D721Med (cell line): ENCODE measurements at regions not wholly inside any gene's neighbourhood (a gene's known extent, or its start where the extent isn't known, plus 50 kb on each side); places are given as distances from the start of the nearest gene placed in this dataset.

Experiments
- DNase-seq: peaks from one replicate; pipeline ENCODE4 v3.0.0; 2011; ENCODE audit warnings: low spot score; ENCODE audit not compliant: insufficient read length
- FAIRE-seq: peaks from 2 replicates; lab custom pipeline; 2011; peaks lifted over from hg19 to GRCh38; lab: Jason Lieb, UNC
- TF ChIP-seq, protein P1 (sequence below): IDR thresholded peaks from 2 replicates; pipeline ENCODE4 v1.5.1; 2012; ENCODE audit warnings: mild to moderate bottlenecking, control low read depth; ENCODE audit not compliant: insufficient read depth; ENCODE audit errors: missing control alignments

- DNase-seq (no peak), FAIRE-seq (no peak)
- TF ChIP-seq, protein P1, sequence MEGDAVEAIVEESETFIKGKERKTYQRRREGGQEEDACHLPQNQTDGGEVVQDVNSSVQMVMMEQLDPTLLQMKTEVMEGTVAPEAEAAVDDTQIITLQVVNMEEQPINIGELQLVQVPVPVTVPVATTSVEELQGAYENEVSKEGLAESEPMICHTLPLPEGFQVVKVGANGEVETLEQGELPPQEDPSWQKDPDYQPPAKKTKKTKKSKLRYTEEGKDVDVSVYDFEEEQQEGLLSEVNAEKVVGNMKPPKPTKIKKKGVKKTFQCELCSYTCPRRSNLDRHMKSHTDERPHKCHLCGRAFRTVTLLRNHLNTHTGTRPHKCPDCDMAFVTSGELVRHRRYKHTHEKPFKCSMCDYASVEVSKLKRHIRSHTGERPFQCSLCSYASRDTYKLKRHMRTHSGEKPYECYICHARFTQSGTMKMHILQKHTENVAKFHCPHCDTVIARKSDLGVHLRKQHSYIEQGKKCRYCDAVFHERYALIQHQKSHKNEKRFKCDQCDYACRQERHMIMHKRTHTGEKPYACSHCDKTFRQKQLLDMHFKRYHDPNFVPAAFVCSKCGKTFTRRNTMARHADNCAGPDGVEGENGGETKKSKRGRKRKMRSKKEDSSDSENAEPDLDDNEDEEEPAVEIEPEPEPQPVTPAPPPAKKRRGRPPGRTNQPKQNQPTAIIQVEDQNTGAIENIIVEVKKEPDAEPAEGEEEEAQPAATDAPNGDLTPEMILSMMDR = no peak
Observed at GRCh38 chr10:24010436-24010970, 198.4 kb upstream of the KIAA1217 start.

- TF ChIP-seq, protein P1 = no peak
- DNase-seq (no peak), FAIRE-seq (no peak)
Observed at GRCh38 chr10:24012249-24012803, 196.6 kb upstream of the KIAA1217 start.

GRCh38 chr10:24027107-24027506 is 181.8 kb upstream of the KIAA1217 start:
- TF ChIP-seq, protein P1 = no peak
- DNase-seq = no peak
- FAIRE-seq = no peak

- DNase-seq (no peak), FAIRE-seq (no peak)
- TF ChIP-seq, protein P1 = no peak
Observed at GRCh38 chr10:24034571-24034970, 174.4 kb upstream of the KIAA1217 start.

DNA sequence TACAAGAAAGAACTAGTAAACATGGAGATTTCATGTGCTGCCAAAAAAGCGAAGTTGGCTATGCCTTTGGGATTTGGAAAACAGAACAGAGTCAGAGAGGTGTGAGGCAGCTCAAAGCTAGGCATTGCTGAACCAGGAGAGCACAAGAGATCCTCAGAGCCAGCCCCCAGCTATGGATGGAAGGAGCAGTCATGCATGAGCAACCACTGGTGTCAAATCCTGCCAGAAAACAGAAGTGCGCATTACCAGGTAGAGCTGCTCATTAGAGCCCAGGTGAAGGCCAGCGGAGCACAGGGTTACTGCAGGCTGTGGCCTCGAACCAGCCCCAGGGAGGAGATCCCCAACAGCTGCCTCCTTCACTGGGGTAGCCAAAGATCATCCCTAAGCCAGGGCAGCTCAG is 173.2 kb upstream of the KIAA1217 start:
- DNase-seq (no peak), FAIRE-seq (no peak)
- TF ChIP-seq, protein P1 = no peak

DNA sequence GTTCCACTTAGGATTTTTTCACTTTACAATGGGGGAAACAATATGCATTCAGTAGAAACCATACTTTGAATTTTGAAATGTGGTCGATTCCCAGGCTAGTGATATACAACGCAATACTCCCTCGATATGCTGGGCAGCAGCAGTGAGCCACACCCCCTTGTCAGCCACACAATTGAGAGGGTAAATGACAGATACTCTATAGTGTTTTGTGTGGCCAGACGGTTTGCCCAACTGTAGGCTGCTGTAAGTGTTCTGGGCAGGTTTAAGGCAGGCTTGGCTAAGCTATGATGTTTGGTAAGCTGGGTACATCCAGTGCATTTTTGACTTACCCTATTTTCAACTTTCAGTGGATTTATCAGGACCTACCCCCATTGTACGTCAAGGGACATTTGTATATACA is 169.6 kb upstream of the KIAA1217 start:
- FAIRE-seq (no peak), DNase-seq (no peak)
- TF ChIP-seq, protein P1 = no peak

DNA sequence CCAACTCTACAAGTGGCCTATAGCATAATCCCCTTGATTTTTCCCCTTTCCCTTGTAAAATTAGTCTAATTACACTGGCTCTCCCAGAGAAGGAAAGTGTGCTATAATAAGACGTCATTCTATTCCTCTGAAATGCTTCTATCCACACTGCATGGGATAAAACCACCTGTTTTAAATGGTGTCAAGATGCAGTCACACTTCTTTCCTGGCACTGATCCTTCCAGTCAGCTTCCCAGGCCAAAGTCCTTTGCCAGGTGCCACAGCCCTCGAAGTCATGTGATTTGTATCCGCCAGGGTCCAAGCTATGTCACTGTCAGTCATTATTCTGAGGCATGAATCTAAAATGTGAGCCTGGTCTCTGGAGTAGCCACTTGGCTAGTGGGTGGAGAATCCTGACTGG is 169.0 kb upstream of the KIAA1217 start:
- TF ChIP-seq, protein P1 = no peak
- no peak for FAIRE-seq
- no peak for DNase-seq
